Coronary artery (tissue), 2 donors: ENCODE measurements at regions not wholly inside any gene's neighbourhood (a gene's known extent, or its start where the extent isn't known, plus 50 kb on each side); places are given as distances from the start of the nearest gene placed in this dataset.

Source experiments
- DNase-seq: peaks from one replicate; pipeline ENCODE4 v3.0.0-alpha.2; 2017; ENCODE audit warnings: low spot score
- H3K27ac ChIP-seq, 2 donors: fragments of 200-600 bp; sonication (generic); one replicate each; pipeline ENCODE4 v1.5.1; 2016 to 2019
- H3K4me3 ChIP-seq: fragments of 200-600 bp; sonication (generic); 2 replicates; pipeline ENCODE4 v1.5.1; 2016; ENCODE audit warnings: mild to moderate bottlenecking, moderate library complexity
- TF ChIP-seq, protein P1 (sequence below): fragments of 200-600 bp; sonication (generic); IDR thresholded peaks from one replicate; pipeline ENCODE4 v1.5.1; 2019; ENCODE audit warnings: antibody characterized with exemption

DNA sequence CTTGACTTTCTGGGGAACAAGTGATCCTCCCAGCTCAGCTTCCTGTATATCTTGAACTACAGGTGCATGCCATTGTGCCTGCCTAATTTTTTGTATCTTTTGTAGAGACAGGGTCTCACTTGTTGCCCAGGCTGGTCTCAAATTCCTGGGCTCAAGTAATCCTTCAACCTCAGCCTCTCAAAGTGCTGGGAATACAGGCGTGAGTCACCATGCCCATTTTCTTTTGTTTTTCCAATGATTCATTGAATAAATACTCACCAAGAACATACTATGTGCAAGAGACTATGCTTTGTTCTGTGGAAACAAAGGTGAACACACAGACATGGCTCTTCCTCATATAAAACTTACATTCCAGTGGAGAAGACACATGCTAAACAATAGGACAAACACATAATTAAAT lies 407.8 kb upstream of the DAB1 start:
- Histone ChIP-seq H3K4me3 (no peak overlapping the region), H3K27ac (no peak overlapping the region)
- DNase-seq = no peak
- TF ChIP-seq, protein P1, sequence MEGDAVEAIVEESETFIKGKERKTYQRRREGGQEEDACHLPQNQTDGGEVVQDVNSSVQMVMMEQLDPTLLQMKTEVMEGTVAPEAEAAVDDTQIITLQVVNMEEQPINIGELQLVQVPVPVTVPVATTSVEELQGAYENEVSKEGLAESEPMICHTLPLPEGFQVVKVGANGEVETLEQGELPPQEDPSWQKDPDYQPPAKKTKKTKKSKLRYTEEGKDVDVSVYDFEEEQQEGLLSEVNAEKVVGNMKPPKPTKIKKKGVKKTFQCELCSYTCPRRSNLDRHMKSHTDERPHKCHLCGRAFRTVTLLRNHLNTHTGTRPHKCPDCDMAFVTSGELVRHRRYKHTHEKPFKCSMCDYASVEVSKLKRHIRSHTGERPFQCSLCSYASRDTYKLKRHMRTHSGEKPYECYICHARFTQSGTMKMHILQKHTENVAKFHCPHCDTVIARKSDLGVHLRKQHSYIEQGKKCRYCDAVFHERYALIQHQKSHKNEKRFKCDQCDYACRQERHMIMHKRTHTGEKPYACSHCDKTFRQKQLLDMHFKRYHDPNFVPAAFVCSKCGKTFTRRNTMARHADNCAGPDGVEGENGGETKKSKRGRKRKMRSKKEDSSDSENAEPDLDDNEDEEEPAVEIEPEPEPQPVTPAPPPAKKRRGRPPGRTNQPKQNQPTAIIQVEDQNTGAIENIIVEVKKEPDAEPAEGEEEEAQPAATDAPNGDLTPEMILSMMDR = no peak

DNA sequence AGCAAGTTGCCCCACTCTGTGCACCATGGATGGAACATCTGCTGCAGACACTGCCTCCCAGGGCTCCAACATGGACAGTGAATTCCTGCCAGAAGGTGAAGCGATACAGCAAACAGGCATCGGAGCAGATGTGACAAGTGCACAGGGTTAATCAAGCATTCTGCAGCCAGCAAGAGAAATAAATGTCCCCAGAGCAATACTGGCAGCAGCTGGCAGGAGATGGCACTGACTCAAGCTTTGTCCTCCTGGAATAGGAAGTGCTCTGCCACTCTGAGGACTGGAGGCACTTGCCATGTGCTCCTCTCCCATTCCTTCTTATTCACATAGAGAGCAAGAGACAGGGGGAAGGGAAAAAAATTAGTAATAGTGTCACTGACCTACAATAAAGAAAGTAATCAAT lies 402.7 kb upstream of the DAB1 start:
- TF ChIP-seq, protein P1 = no peak
- H3K4me3 ChIP-seq = no peak overlapping the region
- H3K27ac ChIP-seq = no peak overlapping the region
- no peak for DNase-seq

DNA sequence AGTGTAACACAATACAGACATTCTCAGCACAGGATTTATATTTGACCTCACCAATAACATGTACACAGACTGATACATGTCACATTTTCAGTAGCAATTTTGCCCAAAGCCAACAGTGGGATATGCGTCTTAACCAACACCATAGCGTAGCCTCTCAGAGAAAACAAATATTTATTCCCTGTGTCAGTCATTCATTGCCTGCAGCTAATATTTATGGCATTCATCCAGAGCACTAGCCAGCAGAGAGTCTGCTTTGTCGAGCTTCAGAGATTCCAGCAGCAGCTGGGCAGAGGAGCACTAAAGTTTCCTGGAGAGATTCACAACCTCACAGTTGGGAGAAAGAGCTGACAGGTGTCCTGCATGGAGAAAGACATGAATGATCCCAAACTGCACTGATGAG lies 400.7 kb upstream of the DAB1 start:
- TF ChIP-seq, protein P1 = no peak
- DNase-seq = no peak
- Histone ChIP-seq H3K27ac (no peak overlapping the region), H3K4me3 (no peak overlapping the region)

DNA sequence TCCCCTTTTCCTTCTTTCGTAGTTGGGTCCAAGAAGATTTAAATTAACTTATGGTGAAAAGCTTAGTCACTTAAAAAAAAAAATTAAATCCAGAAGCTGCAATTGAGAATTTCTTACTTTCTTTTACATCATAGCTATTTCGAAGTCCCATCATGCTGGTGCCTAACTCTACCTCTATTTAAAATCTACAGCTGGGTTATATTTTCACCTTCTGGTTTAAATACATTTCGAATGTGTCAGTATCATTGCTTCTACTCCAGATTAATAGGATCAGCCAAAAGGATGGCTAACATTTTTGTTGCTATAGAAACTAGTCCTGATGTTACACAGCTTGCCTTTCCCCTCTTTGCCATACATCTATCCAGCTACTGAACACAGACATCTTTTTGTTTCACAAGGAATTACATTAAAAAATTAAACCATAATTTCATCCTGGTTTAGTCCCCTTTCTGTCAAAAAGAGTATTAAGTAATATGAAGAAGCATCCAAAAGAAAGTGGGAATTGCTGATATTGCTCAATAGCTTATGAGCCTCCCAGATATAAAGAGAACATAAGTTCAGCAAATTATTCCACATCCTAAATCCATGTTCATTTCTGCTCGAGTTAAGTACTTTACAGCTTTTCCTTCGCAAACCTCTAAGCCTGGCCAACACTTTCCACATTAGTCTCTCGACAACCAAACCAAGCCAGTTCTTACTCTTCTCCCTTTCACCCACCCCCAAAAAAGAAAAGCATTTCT lies 396.7 kb upstream of the DAB1 start:
- TF ChIP-seq, protein P1 = no peak
- Histone ChIP-seq H3K4me3 (no peak overlapping the region), H3K27ac (no peak overlapping the region)
- no peak for DNase-seq

DNA sequence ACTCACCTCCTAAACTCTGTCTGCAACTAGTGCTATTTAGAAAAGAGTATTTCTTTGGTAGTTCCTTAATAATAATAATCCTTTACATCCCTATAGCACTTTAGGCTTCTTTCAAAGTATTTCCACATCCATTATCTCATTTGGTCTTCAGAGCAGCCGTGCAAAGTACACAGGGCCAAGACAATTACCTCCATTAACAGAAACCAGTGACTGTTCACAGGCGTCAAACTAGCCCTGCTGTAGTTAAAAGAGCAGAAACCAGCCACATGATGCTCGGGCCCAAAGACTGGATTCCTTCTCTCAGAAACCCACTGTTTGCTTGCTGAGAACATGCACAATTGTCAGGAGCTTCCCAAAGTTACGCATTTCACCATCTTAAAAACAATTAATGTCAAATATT lies 396.0 kb upstream of the DAB1 start:
- Histone ChIP-seq H3K4me3 (no peak overlapping the region), H3K27ac (no peak overlapping the region)
- DNase-seq = no peak
- TF ChIP-seq, protein P1 = no peak

DNA sequence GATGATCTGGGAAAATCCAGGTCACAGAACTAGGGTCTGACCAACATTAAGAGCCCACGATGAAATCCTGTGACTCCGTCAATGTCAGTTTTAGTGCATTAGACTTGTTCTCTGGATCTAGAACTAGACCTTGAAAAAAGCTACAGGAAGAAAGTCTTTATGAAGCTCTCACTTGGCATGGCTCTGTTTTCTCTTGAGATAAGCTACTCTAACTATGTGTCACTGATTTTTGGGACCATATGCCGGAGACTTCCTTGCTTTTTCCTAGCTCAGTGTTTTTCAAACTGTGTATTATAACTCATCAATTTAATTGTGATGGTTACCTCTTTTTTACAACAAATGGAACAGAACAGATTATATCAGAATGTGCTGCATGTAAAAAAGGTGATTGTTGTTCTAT lies 379.7 kb upstream of the DAB1 start:
- no peak overlapping the region for H3K27ac ChIP-seq
- TF ChIP-seq, protein P1 = no peak
- H3K4me3 ChIP-seq = no peak overlapping the region
- DNase-seq = no peak

DNA sequence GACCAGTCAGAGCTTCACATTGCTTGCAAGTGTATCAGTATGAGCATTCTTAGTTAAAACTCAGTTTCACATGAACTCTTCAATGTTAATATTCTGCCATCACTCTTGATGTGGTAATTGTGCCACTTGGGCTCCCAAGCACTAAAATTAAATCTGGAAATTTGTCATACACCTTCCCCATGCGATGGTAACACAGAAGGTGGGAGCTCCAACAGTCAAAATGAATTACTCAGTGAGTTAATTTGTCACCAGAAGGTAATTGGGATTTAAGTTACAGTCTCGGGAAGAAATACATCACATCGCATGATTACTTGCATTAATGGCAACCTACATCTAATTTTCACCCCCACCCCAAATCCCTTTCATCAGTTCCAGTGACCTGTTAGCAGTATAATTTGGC lies 376.5 kb upstream of the DAB1 start:
- Histone ChIP-seq H3K4me3 (no peak overlapping the region), H3K27ac (no peak overlapping the region)
- TF ChIP-seq, protein P1 = no peak
- DNase-seq = no peak
